Activated naive CD4-positive, alpha-beta T cell treated with Interleukin-2 at 50 U/mL for 16 hours (primary cell): ENCODE measurements at regions not wholly inside any gene's neighbourhood (a gene's known extent, or its start where the extent isn't known, plus 50 kb on each side); places are given as distances from the start of the nearest gene placed in this dataset.

ENCODE experiments used
- DNase-seq: peaks from one replicate; pipeline ENCODE4 v3.0.0-alpha.2; 2020

DNA sequence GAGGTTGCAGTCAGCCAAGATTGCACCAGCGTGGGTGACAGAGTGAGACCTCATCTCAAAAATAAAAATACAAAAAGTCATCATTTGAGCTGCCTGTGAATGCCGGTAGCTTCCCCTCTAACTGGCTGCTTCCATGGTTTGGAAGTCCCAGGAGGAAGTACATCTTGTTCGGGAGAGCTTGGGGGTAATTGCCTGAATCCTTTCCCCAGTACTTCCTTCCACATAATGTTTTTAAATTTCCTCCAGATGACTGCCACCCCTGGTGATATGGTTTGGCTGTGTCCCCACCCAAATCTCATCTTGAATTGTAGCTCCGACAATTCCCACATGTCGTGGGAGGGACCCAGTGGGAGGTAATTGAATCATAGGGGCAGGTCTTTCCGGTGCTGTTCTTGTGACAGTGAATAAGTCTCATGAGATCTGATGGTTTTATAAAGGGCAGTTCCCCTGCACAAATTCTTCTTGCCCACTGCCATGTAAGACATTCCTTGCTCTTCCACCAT, 87.2 kb downstream of the SPRING1 start:
- no peak for DNase-seq

DNA sequence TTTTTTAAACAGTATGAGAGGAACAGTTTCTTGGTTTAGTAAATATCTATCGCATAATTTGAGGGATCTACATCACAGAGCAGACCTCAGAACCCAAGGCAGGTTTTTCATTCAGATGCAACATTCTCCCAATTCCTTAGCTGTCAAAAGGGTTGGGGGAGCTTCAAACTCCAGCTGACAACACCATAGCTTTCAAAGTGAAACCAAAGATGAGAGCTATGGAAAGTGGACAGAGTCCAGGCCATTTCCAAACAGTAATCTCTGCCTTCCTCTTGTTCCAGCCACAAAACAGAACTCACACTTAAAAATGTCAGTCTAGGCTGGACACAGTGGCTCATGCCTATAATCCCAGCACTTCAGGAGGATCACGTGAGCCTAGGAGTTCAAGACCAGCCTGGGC, 87.8 kb downstream of the SPRING1 start:
- no peak for DNase-seq

- no peak for DNase-seq
These were observed 88.6 kb downstream of the MAP1LC3B2 start for GRCh38 chr12:116647813-116648212.

- DNase-seq = no peak
These were observed 87.7 kb downstream of the MAP1LC3B2 start for GRCh38 chr12:116646901-116647300.

- no peak for DNase-seq
These were observed 85.6 kb downstream of the MAP1LC3B2 start for GRCh38 chr12:116644806-116645205.

- no peak for DNase-seq
These were observed 83.5 kb downstream of the MAP1LC3B2 start for GRCh38 chr12:116642683-116643082.

DNA sequence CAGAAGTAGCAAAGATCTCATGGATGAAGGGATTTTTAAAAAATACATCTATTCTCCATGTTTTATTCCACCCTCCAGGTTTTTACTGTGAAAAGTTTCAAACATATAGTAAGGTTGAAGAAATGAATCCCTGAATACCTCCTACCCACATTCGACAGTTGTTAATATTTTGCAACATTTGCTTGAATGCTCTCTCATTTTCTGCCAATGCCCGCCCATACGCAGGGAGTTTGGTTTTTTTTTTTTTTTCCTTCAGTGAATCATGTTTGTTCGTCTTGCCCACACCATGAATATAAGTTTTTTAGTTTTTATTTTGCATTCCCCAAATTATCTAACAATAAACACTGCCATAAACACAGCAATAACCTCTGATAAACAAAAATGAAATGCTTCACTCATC, 82.9 kb downstream of the MAP1LC3B2 start:
- no peak for DNase-seq

DNA sequence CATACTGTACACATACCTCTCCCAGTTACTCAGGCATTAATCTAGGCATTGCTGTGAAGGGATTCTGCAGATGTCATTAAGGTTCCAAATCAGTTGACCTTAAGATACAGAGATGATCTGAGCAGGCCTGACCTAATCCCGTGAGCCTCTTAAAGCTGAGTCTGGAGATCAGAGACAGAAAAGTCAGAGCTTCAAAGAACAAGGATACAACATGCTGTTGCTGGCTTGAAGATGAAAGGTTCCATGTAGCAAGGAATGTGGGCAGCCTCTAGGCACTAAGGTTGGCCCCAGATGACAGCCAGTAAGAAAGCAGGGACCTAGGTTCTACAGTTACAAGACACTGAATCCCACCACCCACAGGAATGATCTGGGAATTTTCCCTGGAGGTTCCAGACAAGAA, 81.1 kb downstream of the MAP1LC3B2 start:
- no peak for DNase-seq

DNA sequence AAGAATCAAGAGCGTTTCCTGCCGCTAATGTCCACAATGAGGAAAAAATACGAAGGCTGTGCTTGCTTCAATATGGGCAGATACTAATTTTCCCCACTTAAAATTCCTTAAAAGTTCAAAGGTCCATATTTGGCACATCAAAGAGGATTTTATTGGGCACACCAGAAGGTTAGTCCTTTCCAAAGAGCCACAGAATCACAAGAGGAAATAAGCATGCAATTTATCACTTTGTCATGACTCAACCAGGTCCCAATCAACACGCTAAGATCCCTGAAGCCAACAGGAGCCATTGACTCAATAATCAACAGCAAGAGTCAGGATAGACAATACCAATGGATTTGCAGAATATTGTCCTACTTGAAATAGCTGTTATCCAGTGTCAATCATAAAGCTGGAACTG, 80.6 kb downstream of the MAP1LC3B2 start:
- no peak for DNase-seq

- no peak for DNase-seq
These were observed 79.2 kb downstream of the MAP1LC3B2 start for GRCh38 chr12:116638376-116638775.

DNA sequence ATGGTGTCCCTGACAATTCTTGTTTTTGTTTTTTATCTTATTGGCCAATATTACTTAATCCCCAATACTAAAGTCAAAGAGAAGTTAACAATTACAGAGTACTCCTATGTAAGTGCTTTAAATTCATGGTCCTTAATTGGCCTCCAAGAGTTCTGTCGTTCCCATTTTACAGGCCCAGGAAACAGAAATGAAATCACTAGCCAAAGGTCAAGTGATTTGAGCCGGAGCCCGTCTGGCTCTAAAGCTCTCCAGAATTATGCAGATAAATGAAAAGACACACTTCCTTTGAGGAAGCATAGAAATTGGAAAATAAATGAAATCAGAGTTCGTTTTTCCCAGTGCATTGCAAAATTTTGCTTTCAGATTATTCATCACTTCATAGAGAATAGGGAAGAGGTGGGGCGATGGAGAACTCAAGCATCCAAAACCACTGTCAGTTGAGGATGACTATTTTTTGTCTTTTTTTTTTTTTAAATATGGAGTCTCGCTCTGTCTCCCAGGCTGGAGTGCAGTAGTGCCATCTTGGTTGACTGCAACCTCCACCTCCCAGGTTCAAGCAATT, 78.5 kb downstream of the MAP1LC3B2 start:
- DNase-seq = no peak

DNA sequence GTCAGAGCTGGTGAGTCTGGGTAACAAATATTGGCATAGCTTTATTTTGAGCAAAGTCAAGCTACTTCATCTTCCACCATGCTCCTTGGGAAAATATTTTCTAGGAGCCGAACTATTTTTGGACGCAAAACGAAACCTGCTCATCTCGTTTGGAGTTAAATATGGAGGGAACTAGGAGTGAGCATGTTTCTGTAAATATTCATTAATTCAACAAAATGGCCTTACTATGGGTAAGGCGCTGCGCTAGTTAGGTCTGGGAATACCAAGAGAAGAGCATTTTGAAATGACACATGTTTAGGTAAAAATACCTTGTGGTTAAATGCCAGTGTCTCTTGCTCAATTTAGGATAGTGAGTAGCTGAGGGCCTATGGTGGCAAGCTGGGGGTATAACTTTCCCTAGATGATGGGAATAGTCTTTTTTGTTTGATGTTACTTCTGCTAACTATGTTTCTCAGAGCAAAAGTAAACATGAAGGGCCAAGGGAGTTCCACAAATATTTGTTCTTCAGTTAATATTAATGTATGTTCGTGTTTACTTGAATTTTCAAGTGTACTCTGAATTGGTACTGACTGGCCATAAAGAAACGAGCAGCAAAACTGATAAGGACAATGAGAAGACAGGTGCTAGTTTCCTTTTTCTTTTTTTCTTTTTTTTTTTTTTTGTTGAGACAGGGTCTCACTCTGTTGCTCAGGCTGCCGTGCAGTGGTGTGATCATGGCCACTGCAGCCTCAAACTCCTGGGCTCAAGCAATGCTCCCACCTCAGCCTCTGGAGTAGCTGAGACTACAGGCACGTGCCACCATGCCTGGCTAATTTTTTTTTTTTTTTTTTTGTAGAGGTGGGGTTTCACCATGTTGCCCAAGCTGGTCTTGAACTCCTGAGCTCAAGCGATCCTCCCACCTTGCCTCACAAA, 77.7 kb downstream of the MAP1LC3B2 start:
- DNase-seq = no peak

DNA sequence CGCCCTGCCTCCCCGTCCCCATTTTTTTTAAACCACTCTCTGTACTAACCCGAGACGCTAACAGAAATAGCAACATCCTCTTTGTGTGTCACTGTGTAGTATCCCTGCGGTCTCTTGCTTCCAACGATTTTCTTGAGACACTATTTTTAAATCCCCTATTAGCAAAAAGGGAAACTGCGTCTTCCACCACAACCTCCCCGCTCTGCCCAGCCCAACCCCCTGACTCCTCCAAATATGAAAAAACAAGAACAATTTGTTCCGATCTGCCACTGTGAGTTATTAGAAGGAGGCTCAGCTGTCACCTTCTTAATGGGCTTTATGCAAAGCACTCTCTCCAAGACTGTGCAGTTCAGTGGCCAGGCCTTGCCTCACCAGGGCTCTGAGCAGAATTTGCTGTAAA, 76.3 kb downstream of the MAP1LC3B2 start:
- DNase-seq = no peak

- DNase-seq = no peak
These were observed 74.3 kb downstream of the MAP1LC3B2 start for GRCh38 chr12:116633476-116633875.

GRCh38 chr12:116631619-116632018, 72.4 kb downstream of the MAP1LC3B2 start:
- no peak for DNase-seq

DNA sequence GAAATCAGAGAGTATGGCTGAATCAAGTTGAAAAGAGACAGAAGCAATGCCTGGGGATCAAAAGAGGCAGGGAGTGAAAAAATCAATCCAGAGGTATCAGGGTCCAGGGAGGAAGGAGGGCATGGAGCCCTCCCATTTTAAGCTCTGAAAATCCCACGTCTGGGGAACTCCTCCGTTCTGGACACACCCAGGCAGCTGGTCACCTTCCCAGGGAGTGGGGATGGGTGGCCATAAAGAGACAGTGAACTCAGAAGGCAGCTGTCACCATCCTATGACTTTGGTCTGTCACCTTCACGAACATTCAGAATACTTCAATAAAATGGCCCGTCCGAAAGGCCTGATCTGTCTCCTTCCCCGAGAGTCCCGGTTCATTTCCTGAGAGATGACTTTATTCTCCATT, 71.6 kb downstream of the MAP1LC3B2 start:
- DNase-seq = no peak

DNA sequence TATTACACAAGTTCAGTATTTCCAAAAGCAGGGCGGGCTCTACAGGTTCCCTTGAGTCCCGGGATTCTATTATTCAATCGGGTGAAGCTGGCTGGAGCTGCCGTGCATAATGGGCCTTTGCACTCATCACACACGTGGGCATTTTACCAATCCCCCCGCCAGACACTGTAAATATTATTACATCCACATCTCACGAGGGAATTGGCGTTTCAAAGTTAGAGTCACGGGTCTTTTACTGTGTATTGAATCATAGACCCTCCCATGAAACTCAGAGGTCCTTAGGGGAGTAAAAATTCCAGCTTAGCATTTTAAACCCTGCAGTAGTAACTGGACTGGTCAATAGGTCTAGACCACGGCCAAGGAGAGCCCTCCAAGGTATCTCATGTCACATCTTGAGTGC, 70.3 kb downstream of the MAP1LC3B2 start:
- no peak for DNase-seq

DNA sequence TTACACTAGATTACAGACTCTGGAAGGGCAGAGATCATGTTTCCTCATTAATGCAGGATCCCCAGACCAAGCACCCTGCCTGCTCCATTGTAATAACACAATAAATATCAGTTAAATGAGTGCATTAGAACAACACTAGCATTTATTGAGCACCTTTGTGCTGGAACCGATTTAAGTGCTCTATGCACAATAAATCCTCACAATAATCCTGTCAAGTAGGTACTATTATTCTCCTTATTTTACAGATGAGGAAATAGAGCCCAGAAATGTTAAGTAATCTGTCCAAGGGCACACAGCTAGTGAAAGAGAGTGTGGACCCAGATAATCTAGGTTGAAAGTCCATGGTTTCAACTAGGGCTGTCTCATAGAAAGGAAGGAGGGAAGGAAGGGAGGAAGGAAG, 69.8 kb downstream of the MAP1LC3B2 start:
- no peak for DNase-seq

- no peak for DNase-seq
These were observed 69.2 kb downstream of the MAP1LC3B2 start for GRCh38 chr12:116628450-116628793.
